HPDE6-E6E7 (cell line): ENCODE measurements at regions not wholly inside any gene's neighbourhood (a gene's known extent, or its start where the extent isn't known, plus 50 kb on each side); places are given as distances from the start of the nearest gene placed in this dataset.

Experiments used
- DNase-seq: peaks from one replicate; pipeline ENCODE4 v3.0.0; 2011; ENCODE audit warnings: missing footprints; ENCODE audit errors: extremely low spot score

DNA sequence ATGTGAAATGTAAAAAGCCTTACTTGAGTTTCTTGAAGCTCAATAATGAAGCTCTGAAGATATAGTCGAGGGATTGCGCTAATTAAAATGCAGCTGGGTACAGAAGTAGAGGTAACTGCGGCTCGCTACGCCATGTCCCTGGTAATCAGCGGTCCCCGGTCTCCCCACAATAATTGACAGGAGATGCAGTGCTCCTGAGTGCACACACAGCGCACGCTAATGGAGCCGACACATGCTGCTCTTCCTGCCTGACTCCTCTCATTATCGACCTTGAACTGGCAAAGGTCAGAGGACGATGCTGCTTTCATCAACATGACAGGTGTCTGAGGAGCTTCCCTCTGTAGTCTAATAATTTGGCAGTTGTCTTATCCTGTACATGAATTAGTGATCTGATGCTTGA is 365.9 kb downstream of the RNF144B start:
- no peak for DNase-seq

DNA sequence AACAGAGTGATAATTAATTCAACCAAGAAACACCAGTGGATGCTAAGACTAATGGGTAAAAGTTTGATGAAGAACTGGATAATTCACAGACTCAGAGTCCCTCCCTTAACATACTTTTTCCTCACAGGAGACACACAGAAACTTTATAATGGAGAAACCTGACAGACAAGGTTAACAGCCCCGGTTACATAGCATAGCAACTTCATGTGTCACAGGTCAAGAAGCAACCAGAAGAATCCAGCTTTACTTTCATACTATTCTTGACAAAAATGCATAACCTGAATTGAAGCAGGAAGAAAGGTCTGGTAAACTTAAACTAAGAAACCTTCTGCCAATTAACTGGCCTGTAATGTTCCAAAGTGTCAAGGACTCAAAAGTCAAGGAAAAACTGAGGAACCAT is 375.9 kb downstream of the RNF144B start:
- peak; percentile 19 for DNase-seq

DNA sequence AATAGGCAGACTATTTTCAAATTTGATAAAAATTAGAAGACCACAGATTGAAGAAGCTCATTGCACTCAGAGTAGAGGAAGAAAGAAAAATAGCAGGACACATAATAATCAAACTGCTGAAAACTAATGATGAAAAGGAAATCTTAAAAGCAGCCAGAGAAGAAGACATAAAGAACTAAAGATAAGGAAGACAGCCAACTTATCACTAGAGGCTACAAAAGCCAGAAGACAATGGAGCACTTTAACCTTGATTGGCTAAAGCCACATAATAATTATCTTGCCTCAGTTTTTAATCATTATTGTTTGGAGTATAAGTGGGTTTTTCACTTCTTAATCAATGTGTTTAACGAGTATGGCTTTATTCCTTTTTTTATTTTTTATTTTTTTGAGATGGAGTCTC is 397.6 kb downstream of the RNF144B start:
- no peak for DNase-seq

- DNase-seq: no peak
Measured at GRCh38 chr6:18785810-18786490, 398.8 kb downstream of the RNF144B start.

DNA sequence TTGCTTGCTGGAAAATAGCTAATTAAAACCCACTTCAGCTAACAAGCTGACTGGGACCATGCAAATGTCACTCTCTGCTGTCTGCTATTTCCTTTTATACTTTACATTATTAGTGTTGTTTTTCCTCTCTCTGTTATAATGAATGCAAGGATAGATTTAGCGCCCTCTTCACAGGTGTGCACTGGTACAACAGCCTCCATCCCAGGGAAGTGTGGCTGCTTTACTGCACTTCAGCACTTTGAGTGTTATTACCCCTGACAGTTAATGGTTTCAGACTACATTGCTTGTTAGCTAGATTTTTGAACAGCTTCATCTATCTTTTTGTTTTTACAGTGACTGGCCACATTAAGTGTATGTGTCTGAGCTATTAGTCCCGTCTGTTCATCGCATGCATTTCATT is 405.7 kb downstream of the RNF144B start:
- no peak for DNase-seq

GRCh38 chr6:18795726-18796125 is 408.6 kb downstream of the RNF144B start:
- no peak for DNase-seq

DNA sequence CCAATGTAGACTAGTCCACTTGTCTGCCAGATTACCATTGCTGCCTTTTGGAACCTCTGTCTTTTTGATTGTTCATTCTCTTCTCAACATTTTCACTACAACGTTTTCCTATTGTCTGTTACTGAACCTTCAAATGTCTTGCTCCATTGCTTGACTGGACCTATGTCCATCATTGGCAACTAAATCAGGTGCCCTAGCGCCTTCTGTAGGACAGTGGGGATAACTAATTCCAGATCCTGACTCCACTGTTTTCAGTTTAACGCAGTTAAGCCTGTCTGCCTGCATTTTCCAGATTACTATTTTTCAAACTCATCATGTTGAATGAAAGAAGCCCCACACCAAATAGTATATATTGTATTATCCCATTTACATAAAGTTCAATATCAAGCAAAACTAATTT is 433.6 kb downstream of the RNF144B start:
- no peak for DNase-seq

DNA sequence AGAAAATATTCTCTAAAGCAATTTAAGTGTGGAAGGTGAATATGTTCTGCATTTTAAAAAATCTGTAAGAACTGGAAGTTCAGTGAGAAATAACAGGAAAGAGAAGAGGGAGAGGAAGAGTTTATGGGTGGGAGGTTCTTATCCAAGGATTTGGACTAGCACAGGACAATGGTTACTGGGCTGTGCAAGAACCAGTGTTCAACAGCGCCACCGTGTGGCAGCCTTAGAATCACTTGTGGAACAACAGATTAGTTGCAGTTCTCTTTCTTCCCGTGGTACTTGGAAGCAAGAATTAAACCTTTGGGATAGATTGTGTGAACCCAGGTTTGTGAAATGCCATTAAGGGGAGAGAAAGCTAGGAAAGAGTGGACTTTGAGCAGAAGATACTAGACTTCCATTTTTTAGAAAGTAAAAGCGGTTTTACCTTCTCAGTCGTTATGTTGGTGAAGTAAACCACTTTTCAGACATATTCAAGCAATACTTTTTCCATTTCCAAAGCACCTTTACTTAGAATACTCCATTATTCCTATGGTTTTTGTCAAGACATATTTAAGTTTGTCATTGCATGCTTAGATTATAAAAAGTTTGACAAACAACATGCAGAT is 436.7 kb downstream of the RNF144B start:
- no peak for DNase-seq

GRCh38 chr6:18829272-18829870 is 442.2 kb downstream of the RNF144B start:
- DNase-seq: no peak

GRCh38 chr6:18835976-18836375 is 448.8 kb downstream of the RNF144B start:
- DNase-seq: no peak

DNA sequence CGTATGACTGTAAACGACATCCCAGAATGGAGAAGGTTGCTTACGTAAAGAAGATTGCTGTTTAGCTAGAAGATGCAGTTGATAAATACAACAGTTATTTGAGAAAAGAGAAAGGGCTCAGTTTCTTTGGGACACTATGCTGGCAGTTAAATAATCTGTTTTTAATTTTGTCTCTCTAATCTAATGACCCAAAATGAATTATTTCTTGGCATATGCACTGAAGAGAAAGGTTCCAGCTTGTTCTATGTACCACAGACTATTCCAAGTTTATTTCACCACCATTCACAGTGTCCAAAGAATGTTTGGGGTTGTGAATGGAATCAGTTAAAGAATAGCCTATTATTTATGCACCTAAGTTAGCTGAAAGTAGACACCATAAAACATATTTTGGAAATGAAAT is 449.9 kb downstream of the RNF144B start:
- DNase-seq: no peak

- DNase-seq: no peak
Measured at GRCh38 chr6:18842534-18842933, 455.4 kb downstream of the RNF144B start.

GRCh38 chr6:18845896-18846295 is 458.7 kb downstream of the RNF144B start:
- no peak for DNase-seq

- no peak for DNase-seq
Measured at GRCh38 chr6:18846327-18846726, 459.2 kb downstream of the RNF144B start.

DNA sequence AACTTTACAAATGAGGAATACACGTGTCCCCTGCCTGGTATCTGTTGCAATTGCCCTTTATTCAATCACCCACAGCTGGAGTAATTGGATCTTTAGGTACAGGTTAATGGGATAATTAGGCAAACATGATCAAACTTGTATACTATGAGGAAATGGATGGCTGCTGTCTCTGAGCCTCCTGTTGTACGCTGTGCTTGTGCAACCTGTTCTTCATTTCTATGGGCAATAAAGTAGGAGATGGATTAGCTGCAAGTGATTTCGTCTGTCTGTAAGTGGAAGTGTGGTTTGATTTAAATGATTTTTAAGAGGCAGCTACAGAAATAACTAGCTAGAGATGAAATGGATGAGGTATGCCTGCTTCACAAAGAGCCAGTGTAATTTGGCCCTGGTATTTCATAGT is 474.1 kb downstream of the RNF144B start:
- no peak for DNase-seq

DNA sequence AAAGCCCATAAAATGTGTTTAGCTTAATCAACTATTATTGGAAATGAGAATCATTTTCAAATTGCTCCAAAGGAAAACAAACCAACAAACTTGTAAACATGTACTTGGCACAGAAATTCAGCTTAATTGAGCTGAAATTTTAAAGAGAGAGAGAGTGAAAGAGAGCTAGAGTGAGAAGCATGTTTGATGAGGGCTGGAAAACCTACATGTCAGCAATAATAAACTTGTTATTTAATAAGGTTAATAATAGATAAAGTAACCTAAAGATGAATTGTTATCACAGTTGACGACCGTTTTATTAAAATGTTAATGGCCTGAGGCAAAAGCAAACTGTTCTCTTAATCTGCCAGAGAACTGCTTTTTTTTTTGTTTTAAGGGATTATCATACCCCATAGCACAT is 496.1 kb downstream of the RNF144B start:
- no peak for DNase-seq

DNA sequence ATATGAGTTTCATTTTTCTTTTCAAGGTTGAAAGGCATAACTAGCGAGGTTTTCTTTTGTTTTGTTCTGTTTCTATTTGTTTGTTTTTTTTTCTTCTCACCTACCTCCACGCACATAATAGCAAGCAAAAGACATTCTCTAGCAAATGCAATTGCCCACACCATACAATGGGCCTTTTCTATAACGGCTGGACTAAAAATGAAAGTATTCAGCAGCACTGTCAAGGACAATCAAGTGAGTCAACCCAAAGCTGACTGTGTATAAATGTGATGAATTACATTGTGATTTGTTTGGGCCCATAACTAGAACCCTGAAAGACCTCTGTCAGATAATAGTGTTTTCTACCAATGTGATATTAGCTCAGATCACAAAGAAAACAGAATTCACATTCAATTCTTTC is 496.7 kb downstream of the RNF144B start:
- DNase-seq: no peak

GRCh38 chr6:18893540-18894269 is 506.6 kb downstream of the RNF144B start:
- no peak for DNase-seq

- no peak for DNase-seq
Measured at GRCh38 chr6:18897350-18897749, 510.2 kb downstream of the RNF144B start.

DNA sequence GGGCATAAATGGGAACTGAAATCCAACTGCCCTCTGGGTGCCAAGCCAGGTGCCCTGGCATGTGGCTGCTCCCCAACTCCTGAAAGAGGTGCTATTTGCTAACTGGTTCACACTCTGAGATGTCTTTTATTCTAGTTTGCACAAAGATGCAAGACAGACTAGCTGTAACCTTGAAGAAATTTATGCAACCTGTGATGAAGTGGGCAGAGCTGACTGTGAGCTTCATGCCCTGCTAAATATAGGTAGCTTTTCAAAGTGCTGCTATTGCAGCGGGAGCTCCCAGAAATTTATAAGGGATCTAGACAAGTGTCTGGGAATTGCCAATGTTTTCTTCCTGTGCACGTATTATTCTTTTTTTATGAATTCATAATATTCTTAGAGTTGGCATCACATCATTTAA is 517.5 kb downstream of the RNF144B start:
- DNase-seq: no peak

DNA sequence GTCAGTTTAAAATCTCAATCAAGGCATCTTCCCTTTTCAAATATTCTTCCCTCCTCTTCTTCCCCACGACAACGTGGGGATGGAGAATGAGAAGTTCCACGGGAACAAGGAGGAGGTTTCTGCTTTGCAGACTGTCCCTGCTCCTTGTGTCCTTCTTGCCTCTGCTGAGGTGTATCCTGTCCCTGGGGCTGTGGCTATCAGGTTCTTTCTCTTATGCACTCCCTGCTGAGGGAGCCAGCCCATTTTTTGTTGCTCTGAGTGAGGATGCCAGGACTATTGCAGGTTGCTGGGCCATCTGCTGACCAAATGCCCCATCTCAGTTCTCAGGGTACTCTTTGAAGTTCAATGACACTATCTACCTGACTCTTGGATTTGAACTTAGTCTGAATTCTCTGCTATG is 533.6 kb downstream of the RNF144B start:
- no peak for DNase-seq

DNA sequence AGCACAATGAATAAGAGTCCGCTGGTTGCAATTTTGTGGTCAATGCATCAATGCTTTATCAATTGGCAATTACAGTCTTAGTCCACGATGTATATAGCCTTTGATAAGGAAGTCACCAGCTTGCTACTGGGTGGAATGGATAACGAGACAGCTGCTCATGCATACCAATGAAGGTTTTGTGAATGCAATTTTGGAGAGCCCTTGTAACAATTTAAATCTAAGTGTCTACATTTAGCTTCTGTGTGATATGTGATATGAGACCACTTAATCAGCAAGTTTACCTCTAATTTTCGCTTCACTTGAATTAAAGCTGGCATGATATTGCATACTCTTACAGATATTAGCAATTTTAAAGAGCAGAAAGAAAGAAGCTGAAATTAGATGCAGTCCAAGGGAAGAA is 543.9 kb downstream of the RNF144B start:
- no peak for DNase-seq

GRCh38 chr6:18958146-18958545 is 571.0 kb downstream of the RNF144B start:
- DNase-seq: no peak
